Medulla oblongata (tissue), 1 donor: ENCODE measurements at regions not wholly inside any gene's neighbourhood (a gene's known extent, or its start where the extent isn't known, plus 50 kb on each side); places are given as distances from the start of the nearest gene placed in this dataset.

ENCODE experiments used
- DNase-seq: peaks from one replicate; pipeline ENCODE4 v3.0.0-alpha.2; 2015; ENCODE audit errors: extremely low spot score

DNA sequence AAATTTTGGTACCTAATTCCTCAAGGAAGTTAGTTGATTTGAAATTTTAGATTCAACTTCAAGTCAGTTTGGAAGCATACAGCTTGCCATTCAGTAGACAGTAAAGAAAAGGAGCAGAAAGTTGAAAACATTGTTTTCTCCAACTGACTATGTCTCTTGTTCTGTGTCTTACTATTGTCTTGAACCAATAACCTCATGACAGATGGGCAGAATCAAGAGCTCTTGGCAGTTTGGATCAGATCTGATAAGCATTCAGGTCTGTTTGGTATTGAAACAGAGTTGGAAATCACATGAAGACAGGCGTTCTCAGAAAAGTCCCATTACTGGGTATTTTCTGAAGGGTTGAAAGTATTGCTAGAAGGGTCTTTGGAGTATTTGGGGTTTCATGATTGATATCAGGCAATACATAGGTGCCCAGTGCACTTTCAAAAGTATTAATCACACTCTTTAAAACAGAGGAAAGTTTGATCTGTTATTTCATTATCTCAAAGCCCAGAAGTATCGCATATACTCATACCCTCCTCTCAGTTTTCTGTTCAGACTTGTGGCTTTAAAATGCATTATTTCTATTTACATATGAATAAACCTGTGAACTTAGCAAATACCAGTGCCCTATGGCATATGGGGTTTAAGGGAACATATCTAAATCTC lies 428.4 kb upstream of the ZEB2 start:
- no peak for DNase-seq

GRCh38 chr2:144947709-144948037 lies 427.8 kb upstream of the ZEB2 start:
- no peak for DNase-seq

DNA sequence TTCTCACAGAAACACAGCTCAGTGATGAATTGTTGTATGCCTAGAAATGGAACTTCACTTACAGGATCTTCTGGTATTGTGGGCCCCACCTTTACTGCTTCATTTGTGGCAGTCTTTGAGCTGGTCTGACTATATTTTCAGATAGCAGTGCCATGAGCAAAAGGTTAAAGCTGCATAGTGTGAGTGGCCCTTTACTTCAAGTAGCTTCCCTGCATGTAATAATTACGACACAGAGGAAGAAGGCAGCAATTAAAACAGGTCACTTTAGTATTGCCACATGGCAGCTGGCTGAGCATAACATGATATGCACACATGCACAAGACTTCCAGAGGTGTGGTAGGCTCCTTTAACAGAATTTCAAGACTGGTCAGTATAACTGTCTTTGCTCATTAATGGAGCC lies 426.3 kb upstream of the ZEB2 start:
- DNase-seq, result no peak

DNA sequence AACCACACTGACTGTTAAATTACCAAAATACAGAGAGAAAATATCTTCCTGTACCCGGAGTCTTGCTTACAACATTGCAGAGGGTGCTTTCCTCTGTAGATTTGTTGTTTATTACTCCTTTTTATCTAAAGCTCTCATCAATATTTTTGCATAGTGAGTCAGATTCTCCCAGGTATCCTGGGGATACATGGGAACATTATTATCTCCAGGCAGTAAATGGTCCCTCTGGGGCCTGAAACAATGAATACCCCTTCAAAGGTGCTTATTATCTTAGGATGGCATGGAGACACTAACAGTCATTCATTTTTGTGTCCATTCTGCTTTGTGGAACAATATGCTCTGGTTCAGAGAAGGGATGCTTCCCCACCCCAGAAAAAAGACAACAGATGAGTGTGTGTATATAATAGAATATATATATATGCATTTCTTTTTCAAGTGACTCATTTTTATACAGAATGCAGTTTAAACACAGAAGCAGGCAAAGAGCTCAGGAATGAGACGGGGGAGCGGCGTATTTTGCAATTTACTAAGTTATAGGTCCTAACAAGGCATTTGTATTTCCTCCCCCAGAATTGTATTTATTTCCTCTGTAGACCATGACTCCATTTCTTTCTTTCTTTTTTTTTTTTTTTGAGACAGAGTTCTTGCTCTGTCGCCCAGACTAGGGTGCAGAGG lies 424.8 kb upstream of the ZEB2 start:
- DNase-seq, result no peak

GRCh38 chr2:144943986-144944385 lies 424.1 kb upstream of the ZEB2 start:
- DNase-seq, result no peak

DNA sequence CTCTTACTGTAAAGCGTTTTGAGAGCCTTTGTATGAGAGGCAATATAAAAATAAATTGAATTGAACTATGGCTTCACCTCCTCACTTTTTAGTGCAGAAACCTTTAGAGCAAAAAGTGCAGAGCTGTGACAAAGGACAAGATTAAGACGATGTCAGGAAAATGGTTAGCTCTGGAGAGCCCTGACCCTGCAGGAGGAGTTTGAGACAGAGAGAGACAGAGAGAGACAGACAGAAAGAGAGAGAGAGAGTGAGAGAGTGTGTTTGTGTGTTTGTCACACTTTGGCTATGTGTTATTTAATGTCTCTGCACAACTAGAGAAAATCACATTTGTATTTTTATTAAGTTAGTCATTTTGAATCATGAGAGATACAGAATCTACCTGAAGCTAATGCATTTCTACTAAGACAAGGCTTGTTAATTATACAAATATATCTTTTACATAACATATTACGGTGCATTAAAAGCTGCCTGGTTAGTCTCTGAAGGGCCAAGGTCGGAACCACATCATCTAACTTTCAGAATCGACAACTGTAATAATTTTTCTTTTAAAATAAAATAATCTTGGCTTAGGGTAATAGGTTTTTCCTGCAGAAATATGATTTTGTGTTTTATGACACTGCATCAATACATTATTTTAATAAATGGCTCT lies 423.5 kb upstream of the ZEB2 start:
- no peak for DNase-seq

DNA sequence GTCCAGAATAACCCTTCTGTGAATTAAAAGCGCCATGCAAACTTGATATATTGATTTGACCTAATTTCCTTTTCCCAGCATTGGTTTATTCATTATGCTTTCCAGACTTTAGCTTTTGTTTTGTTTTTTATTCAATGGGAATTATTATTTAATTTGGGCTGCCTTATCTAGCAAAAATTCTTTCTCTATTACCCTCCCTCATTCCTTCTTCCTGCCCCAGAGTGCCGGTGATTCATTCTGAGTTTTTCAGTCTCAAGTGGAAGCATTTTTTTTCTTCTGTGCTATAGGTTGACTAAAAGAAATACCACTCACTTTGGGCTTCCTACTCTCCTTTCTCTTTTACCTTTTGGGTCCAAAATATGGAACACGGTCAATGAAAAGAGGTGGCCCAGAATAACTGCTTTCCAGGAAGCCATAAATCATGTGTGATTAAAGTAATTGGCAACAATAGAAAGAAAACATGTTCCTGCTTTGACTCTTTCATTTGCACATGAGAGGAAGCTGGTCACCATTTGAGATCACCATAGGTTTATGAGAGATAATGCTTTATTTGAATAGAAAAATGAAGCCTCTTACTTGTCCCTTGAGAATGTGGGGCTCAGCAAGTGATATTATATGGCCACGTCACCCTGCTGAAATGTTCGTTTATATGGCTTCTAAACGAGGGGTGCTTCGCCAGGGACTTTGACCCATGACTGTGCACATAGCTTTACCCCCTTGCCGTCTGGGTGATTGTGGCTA lies 422.8 kb upstream of the ZEB2 start:
- no peak for DNase-seq

- DNase-seq, result no peak
Observed at GRCh38 chr2:144941743-144942488, 422.0 kb upstream of the ZEB2 start.

DNA sequence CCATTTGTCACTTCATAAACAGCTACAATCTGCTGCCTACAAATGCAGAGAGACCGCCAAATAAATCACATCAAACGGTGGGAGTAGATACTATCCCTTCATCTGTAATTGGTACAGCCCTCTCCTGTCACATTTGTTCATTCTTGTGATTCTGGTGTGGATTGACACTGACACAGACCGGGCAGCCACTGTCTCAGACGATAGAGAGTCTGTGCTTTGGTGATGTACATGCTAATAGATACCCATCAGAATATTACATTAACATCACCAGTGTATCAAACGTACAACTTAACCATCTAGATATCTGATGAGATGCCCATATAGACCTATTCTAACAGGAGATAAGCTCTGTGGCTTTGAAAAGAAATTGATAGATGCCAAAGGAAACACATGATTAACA lies 419.7 kb upstream of the ZEB2 start:
- peak; percentile 35 for DNase-seq

DNA sequence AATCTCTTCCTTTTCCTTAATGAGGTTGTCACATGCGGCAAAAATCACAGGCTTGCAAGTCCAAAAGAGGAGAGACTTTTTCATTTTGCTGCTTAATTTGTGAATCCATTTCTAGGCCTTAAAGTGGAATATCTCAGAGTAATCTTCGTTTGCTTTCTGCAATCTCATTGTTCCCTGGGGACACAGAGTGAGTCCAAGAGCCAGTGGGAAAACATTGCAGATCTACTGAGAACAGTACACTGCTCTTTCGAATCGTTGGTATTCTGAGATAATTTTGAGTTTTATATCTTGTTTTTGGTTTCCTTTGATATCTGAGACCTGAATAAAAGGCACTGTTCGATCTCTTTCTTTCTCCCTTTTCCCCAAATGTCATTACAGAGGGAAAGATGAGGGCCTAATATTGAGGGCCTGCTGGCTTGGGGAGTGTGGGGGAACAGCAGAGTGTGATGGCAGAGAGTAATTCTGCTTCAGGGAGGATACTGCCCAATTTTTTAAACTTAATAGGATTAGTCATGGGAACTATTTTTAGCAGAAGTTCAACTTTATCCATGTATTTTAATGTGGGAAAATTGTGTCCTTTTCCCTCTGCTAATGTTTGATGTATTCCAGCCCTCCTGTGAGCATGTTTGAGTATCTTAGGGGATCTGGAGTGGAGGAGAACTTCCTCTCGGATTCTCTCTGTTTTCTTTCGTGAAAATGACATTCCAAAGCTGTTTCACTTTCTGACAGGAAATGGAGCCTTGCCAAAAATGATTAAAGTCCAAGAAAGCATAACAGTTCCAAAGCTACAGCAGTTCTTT lies 418.2 kb upstream of the ZEB2 start:
- DNase-seq, result peak; percentile 58

GRCh38 chr2:144937066-144937465 lies 417.1 kb upstream of the ZEB2 start:
- DNase-seq, result no peak

GRCh38 chr2:144936442-144936841 lies 416.5 kb upstream of the ZEB2 start:
- DNase-seq, result no peak

DNA sequence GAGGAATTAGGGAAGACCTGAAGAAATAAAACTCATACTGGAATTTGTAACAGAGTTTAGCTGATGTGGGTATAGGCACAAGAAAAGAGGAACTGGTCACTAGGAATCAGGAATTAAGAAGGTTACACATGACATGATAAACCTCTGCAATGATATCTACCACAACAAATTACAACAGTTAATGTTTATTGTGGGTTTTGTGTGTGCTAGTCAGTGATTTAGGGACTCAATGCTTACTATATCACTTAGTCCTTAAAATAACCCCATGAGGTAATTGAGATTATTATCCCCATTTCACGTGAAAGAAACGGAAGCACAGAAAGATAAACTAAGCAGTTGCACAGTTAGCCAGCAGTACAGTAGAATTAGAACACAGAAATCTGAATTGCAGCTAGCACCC lies 415.8 kb upstream of the ZEB2 start:
- DNase-seq, result no peak

DNA sequence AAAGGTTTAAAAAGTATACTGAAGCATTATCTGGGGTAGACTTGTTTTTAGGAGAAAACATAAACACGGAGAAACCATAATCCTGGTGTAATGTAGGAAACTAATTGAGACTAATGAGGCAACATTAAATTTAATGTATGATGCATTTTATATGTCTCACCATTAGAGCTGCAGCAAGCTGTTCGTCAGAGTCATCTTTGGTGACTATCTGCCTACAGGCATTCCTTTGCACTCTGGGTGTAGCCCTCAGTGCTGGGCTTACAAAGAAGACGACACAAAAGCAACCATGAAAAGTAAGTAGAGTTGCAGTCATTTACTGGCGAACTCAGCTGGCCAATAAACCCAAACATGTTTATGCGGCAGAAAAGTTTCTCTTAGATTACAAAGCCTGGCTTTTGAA lies 415.3 kb upstream of the ZEB2 start:
- no peak for DNase-seq

DNA sequence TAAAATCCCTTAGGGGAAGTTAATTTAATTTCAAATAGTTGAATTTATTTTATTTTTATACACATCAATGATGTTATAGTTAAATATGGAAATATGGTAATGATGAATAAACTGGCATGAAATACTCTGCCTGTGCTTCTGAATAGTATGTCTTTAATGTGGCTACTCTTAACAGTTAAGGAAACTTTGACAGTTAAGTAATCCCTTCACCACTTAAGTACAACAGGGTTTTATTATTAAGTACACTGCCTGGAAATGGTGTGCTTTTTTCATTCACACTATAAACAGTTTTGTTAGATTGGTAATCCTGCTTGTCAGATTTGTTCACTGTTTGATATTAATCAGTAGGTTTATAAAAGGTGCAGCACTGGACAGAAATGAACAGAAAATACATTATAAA lies 412.0 kb upstream of the ZEB2 start:
- DNase-seq, result no peak

DNA sequence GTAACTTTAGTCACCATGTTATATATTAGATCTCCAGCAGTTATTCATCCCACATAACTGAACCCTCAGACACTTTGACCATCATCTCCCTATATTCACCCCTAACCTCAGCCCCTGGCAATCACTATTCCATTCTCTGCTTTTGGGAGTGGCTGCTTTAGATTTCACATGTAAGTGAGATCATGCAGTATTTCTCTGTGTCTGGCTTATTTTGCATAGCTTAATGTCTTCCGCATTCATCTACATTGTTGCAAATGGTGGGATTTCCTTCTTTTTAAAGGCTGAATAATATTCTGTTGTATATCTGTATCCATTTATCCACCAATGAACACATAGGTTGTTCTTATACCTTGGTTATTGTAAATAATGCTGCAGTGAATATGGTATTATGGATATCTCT lies 411.6 kb upstream of the ZEB2 start:
- no peak for DNase-seq

GRCh38 chr2:144927429-144927828 lies 407.5 kb upstream of the ZEB2 start:
- DNase-seq, result no peak

- DNase-seq, result no peak
Observed at GRCh38 chr2:144925886-144926285, 406.0 kb upstream of the ZEB2 start.

GRCh38 chr2:144924827-144925226 lies 404.9 kb upstream of the ZEB2 start:
- DNase-seq, result peak; percentile 35

DNA sequence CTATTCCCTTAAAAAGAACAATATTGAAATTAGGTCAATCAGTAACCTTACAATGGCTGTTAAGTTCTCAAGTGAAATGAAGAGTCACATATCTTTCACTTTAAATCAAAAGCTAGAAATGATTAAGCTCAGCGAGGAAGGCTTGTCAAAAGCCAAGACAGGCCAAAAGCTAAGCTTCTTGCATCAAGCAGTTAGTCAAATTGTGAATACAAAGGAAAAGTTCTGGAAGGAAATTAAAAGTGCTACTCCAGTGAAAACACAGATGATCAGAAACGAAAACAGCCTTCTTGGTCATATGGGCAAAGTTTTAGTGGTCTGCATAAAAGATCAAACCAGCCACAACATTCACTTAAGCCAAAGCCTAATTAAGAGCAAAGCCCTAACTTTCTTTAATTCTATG lies 402.6 kb upstream of the ZEB2 start:
- DNase-seq, result no peak
